Fibroblast of skin of right biceps (primary cell): ENCODE measurements at regions not wholly inside any gene's neighbourhood (a gene's known extent, or its start where the extent isn't known, plus 50 kb on each side); places are given as distances from the start of the nearest gene placed in this dataset.

Source experiments
- DNase-seq: peaks from one replicate; pipeline ENCODE4 v3.0.0-alpha.2; 2013

DNA sequence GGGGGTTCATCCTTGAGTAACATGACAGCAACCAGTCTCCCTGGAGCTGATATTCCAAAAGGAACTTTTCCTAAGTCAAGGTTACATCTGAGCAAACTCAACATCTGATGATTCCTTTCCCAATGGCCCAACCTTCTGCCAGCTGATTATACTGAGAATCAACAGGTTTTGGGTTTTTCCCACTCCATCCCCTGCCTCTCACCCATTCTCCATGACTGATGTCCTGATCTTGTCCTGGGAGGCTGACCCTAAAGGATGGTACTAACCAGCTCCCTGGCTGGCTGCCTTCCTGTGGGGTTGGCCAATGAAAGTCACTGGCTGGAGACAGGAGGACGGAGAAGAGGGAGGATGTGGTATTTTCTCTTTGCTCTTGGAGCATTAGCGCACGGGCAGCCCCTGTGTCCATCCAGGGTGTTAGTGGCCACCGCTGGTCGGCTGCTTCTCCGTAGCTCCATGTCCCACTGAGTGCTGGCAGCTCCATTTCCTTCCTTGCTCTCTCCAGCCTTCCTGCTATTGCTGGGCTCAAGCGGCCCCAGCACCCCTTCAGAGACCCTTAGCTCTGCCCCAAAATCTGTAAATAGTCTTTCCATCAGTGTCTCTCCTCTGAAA is 306.2 kb upstream of the PITRM1 start:
- no peak for DNase-seq

GRCh38 chr10:3478153-3478552 is 305.6 kb upstream of the PITRM1 start:
- DNase-seq = no peak

DNA sequence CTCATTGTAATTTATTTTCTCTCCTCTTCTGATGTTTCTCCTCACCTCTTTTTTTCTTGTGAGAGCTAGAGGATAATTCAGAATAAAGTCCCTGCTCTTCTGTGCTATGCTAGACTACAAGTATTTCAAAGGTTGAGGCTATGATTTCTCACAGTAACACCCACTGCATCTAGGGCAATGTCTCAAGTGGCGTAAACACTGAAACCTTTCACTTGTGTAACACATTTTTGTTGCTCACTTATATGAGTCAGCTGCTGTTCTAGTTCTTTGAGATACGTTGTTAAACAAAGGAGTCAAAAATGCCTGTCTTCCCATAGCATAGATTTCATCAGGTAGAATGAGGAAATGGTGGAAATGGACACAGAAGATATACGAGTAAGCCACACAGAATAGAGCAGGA is 305.1 kb upstream of the PITRM1 start:
- DNase-seq = peak; percentile 74

DNA sequence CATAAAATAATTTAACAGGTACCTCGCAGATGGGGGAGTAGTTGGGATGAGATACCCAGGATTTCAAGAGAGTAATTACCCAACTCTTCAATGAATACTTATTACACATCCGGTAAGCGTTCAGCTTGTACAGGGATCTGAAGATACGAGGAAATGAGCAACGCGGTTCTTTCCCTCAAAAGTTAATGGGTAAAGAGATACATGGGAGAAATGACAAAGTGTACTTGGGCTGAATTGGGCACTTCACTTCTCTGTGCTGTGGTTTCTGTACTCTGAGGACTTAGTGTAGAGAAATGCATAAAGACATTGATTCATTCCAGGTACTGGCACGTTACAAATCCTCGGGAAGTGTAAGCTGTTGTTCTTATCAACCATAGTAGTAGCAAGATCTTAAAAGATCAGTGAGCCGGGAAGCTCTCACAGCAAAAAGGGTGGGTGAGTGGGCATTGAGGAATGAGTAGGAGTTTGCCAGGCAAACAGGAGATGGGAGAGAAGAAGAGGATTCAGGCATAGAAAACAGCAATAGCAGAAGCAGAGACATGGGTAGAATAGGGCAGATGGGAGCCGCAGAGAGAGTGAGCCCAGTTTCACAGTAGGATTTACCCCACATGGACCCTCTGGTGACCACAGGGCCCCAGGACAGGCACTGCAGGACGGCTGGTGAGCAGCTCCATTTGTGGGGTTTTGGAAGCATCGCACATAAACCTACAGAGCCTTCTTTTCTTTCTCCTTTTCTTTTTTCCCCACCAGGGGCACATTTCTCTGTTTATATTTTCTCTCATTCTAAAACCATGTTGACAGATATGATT is 304.3 kb upstream of the PITRM1 start:
- DNase-seq = peak; percentile 46

- DNase-seq = peak; percentile 71
These were observed 303.6 kb upstream of the PITRM1 start for GRCh38 chr10:3476186-3476585.

GRCh38 chr10:3475367-3475766 is 302.8 kb upstream of the PITRM1 start:
- no peak for DNase-seq

- DNase-seq = no peak
These were observed 301.7 kb upstream of the PITRM1 start for GRCh38 chr10:3474266-3474665.

GRCh38 chr10:3473271-3473670 is 300.7 kb upstream of the PITRM1 start:
- DNase-seq = no peak

DNA sequence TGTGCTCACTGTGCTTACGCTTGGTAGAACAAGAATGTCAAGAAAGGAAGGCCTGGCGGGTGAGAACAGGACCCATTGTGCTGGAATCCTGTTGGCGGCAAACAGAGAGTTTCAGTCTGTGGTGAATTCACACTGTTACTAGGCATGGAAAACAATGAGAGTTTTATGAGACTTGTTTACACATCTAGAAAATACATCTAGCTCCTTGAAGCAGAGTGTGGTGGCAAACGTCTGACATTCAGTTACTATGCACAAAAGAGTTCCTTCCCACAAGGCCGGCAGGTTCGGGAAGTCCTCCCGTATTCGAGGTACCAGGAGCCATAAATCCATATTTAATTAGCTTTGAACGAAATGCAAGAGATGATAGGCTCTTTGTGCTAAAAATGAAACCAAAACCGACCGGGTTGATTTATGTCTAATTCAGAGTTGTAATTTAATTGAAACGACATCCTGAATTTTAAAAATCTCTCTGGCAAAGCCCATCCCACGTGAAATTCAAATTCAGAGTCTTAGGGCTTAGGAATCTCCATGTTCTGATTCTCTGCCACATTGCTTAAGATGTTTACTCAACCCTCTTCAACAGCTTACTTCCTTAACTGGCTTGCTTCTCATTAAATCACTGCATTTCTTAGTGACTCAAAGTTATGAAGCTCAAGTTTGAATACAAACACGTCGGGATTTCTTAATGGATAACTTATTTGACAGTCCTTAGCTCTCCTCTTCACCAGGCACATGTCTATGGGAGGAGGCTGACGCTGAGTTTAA is 299.9 kb upstream of the PITRM1 start:
- DNase-seq = peak; percentile 74

DNA sequence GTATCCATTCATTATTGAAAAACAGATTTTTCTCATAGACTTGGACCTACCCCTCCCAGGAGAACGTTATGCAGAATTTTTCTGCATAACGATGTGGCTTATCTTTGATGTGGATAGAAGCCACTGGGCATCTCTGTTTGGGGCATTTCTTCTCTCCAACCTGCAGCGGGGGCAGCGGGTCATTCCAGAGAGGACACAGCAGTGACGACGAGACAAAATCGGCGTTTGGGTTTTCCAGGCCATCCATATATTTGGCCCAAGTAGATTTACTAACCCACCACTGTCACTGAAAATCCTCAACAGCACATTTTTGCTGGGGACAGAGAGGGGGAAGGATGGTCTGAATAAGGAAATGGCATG is 299.3 kb upstream of the PITRM1 start:
- no peak for DNase-seq

GRCh38 chr10:3471472-3471871 is 298.9 kb upstream of the PITRM1 start:
- no peak for DNase-seq

DNA sequence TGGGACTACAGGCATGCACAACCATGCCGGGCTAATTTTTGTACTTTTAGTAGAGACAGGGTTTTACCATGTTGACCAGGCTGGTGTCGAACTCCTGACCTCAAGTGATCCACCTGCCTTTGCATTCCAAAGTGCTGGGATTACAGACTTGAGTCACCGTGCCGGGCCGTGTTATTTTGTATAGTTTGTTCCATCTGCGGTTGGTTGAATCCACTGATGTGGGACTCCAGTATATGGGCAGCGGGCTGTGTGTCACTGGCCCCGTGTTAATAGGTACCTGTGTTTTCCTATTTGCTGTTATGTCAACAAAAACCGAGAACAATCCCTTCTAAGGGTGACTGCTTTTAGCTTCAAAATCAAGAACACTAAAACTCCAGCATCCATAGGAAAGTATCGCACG is 297.6 kb upstream of the PITRM1 start:
- no peak for DNase-seq

- DNase-seq = peak; percentile 72
These were observed 297.0 kb upstream of the PITRM1 start for GRCh38 chr10:3469639-3470020.

- DNase-seq = peak; percentile 96
These were observed 296.5 kb upstream of the PITRM1 start for GRCh38 chr10:3468919-3469638.

DNA sequence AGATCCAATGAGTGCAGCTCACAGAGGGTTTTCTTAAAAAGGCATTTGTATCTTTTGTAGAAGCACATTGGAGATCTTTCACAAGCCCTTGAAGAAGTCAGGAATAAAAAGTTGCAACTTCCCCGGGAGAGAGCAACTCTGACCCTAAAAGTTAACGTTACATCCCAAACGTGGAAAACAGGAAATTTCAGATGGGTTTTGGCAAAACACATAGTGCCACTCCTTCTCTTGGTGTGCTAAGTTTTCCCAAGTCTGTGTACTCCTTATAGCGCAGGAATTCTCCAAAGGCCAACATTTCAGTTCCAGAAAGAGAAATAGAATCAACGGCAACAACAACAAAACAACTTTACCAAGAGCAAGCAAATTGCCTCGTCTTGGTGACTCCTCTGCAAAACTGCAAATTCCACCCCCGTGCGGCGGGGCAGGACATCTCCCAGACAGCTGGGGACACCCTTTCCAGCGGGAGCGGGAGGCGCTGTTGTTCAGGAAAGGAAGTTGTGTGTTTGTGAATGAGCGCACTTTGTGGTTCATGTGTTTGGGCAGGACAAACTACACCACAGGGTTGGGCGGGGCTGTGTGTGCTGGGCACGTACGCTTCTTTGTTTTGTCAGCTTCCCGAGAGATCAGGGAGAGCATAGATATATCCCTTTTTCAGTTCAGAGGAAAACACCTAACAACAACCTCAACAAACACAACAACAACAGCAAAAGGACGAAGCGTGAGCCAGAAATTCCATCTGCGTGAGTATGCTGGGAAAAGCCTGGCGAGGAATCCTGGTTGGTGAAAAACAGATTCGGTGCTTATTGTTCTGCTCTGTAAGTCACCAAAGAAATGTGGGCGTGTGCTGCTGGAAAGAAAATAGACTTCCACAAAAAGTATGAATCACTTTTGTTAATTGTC is 294.7 kb upstream of the PITRM1 start:
- DNase-seq = peak; percentile 98

DNA sequence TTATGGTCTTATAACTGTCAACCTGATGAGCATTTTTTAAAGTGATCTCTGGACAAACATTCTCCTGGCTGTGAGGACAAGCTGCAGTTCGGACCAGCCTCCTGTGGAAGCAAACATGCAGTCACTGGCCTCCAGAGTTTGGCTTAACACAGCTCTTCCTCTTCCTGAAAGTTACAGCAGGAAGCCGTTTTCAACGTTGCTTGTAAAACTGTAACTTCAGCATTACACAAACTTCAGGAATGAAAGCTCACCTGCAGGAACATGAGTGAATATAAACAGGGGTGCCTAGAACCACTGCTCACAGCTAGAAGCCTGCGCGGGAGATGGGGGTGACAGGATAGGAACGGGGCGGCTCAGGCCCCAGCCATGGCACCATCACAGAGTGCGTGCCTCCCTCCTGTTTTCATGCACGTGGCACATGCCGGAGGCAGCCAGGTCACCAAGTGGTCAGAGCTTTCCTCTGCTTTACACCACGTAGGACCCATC is 292.9 kb upstream of the PITRM1 start:
- DNase-seq = no peak

DNA sequence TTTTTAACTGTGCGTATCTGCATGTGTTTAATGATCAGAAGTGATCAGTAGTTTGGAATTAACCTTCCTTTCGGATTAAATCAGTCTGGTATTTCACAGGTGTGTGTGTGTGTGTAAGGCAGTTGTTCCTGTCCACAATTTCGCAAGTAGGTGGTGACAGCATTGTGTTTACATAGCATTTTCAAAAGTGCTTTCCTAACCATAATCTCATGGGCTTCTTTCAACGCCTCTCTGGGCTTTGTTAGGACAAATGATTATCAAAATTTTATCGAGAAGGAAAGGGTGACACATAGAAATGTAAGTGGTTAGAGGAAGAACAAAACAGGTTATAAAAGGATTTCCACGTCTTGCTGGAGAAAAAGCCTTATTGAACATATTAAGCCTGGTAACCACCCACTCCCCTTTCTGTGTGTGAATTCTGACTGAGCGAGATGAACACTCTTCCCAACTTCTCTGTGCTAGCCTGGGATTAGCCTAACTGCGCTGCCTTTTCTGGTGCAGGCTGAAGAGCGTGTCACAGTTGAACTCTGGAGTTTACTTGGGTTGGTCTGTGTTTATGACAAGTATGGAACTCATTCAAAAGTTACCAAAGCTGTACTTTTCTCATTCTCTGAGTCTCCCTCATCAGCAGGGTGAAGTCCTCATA is 292.3 kb upstream of the PITRM1 start:
- DNase-seq = peak; percentile 40

DNA sequence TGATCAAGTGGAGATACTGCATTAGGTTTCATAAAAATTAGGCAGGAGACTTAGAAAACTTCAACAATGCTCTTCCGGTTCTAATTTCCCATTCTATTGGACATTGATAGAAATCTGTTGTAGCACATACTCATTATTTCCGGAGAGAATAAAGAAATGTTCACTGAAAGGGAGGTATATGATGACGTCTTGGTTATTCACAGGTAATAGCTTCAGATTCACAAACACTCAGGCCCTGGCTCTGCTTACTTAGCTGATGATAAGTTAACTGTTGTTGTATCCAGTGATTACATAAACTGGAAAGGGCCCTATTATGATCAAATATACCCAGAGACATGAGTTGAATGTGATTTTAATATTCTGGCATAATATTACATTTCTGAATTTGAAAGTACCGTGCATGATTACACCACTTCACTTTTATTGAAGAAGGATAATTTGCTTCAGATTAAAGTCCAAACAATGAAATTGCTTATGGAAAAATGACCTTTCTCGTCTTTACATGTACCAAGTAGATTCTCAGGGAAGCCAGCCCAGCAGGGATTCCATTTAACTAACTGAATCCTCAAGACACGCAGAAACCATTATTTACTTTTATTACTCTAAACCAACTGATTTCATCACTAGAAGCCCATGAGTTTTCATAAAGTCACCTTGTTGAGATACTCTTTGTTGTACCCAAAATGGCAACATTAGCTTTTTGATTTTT is 288.0 kb upstream of the PITRM1 start:
- no peak for DNase-seq

- peak; percentile 96 for DNase-seq
These were observed 283.1 kb upstream of the PITRM1 start for GRCh38 chr10:3455385-3456334.
